ENCODE measurements at regions not wholly inside any gene's neighbourhood (a gene's known extent, or its start where the extent isn't known, plus 50 kb on each side); places are given as distances from the start of the nearest gene placed in this dataset.

DNA sequence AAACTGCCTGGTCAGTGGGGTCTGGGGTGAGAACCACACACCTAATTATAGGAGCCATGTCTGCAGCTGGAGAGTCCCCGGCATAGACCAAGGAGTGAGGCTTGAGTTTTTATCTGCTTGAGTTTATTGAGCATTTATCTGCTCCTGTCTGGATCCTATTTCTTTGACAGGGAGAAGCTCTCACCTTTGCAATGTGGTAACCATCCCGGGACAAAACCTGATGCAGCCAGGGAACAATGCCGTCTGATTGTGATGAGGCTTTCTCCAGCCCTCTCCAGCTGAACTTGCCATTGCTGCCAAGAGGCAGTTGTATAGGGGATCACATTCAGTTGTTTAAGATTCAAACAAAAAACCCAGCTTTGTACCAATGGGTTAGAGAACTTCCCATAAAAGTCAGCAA is 324.4 kb downstream of the TSN start:
- Histone ChIP-seq H3K9me3 (ENCODE audit: insufficient read depth in 2 of 2, low read depth in 1 of 2, low read length in 1 of 2) (no peaks in the 10 kb centered on the region), H3K79me2 (ENCODE audit: control insufficient read depth in 1 of 2, insufficient read depth in 2 of 2, low read length in 2 of 2) (no peaks in the 10 kb centered on the region), H2BK20ac (ENCODE audit: low read length) (no peak overlapping the region), H3K4me1 (replicated peaks in 1 of 4; ENCODE audit: control insufficient read depth in 3 of 4, insufficient read depth in 4 of 4, low read length in 3 of 4) (peaks cover 0 to 5% (median 3%) of the 10 kb centered on the region in 4 experiments; a peak in 4 of 7 replicates), H3K27ac (ENCODE audit: low read depth, low read length) (no peak overlapping the region), H3K9ac (replicated peaks in 1 of 4; ENCODE audit: extremely low read depth in 1 of 4, low read depth in 3 of 4, low read length in 3 of 4) (no peak overlapping the region), H3K4me2 (ENCODE audit: insufficient read depth in 1 of 2, low read depth in 2 of 2, low read length in 2 of 2) (no peak overlapping the region), H4K8ac (ENCODE audit: extremely low read depth, insufficient read depth, low read length) (no peak overlapping the region), H3K79me1 (ENCODE audit: low read depth, low read length) (no peaks in the 10 kb centered on the region), H2AK5ac (ENCODE audit: low read depth, low read length) (no peak overlapping the region), H3K4me3 (ENCODE audit: extremely low read depth in 1 of 4, insufficient read depth in 2 of 4, low read depth in 3 of 4, low read length in 4 of 4) (no peak overlapping the region), H3K56ac (replicated peaks; ENCODE audit: insufficient read length, low read depth, low read length) (no peak overlapping the region), H4K91ac (replicated peaks; ENCODE audit: insufficient read length, low read length) (no peak overlapping the region), H3K23ac (ENCODE audit: insufficient read length) (no peak overlapping the region), H3K36me3 (ENCODE audit: control insufficient read depth in 2 of 4, insufficient read depth in 4 of 4, low read length in 3 of 4) (no peaks in the 10 kb centered on the region), H3K18ac (ENCODE audit: extremely low read depth, low read length) (no peak overlapping the region), H4K20me1 (replicated peaks in 1 of 2; ENCODE audit: control insufficient read depth in 1 of 2, insufficient read depth in 2 of 2, low read length in 2 of 2) (no peaks in the 10 kb centered on the region), H2BK12ac (ENCODE audit: low read depth, low read length) (no peak overlapping the region), H4K5ac (ENCODE audit: insufficient read length, low read depth, low read length) (no peak overlapping the region), H2AFZ (ENCODE audit: low read length) (no peak overlapping the region), H3K23me2 (ENCODE audit: low read depth, low read length) (no peaks in the 10 kb centered on the region), H3K27me3 (replicated peaks in 1 of 4; ENCODE audit: control insufficient read depth in 3 of 4, extremely low read depth in 1 of 4, insufficient read depth in 3 of 4, low read length in 3 of 4) (no peaks in the 10 kb centered on the region), H2BK120ac (replicated peaks; ENCODE audit: low read depth, low read length) (no peak overlapping the region), H2BK5ac (ENCODE audit: low read depth, low read length) (no peak overlapping the region), H2BK15ac (ENCODE audit: low read length) (no peak overlapping the region), H3K4ac (replicated peaks; ENCODE audit: insufficient read length, low read depth, low read length) (no peak overlapping the region), H3K14ac (ENCODE audit: insufficient read length) (no peak overlapping the region)
- FAIRE-seq (no peak), DNase-seq (ENCODE audit: low read depth in 1 of 2, low spot score in 2 of 2) (no peak)
- 92% methylated on average over 3 of the region's 3 CpGs; no CpG with 5 or more reads in 1 of the 2 experiments for WGBS, 2 experiments (ENCODE audit: extremely low coverage in 1 of 2, insufficient coverage in 1 of 2, insufficient read length in 1 of 2, insufficient replicate concordance in 2 of 2, low coverage in 1 of 2, low lambda C conversion rate in 2 of 2, missing lambda C conversion rate in 1 of 2)
- ChIA-PET POLR2A (ENCODE audit: partially characterized antibody) (no interaction called here), CTCF (ENCODE audit: partially characterized antibody) (interaction anchor here (1.1 to 1.6 kb wide), 4 partner anchors 9 to 111 kb away, joined by 3 to 5 read pairs (median 3); no protein-coding TSS in a partner anchor)
- TF ChIP-seq GABPA (IDR thresholded peaks at IDR 0.05; ENCODE audit: borderline replicate concordance, insufficient read depth, low read length) (no peak), POU5F1 (IDR thresholded peaks at IDR 0.05; ENCODE audit: low read depth, low read length) (no peak), CHD1 (IDR thresholded peaks at IDR 0.05; ENCODE audit: low read depth, low read length) (no peak), SRF (IDR thresholded peaks at IDR 0.05; ENCODE audit: low read depth, low read length) (no peak), RBBP5 (IDR thresholded peaks at IDR 0.05; ENCODE audit: borderline replicate concordance, low read depth, low read length) (no peak), POLR2A (IDR thresholded peaks at IDR 0.05; ENCODE audit: control extremely low read depth in 1 of 2, low read depth in 2 of 2, low read length in 2 of 2) (no peak), SIN3A (conservative IDR thresholded peaks at IDR 0.05 in 1 of 2, IDR thresholded peaks at IDR 0.05 in 1 of 2; ENCODE audit: low read depth in 1 of 2, low read length in 2 of 2) (no peak), EGR1 (IDR thresholded peaks at IDR 0.05; ENCODE audit: borderline replicate concordance, low read depth, low read length) (no peak), RNF2 (IDR thresholded peaks at IDR 0.05; ENCODE audit: borderline replicate concordance, low read depth, low read length, missing control alignments, poor library complexity, severe bottlenecking) (no peak), TBP (IDR thresholded peaks at IDR 0.05; ENCODE audit: low read depth, low read length) (no peak)
